ENCODE measurements at regions not wholly inside any gene's neighbourhood (a gene's known extent, or its start where the extent isn't known, plus 50 kb on each side); places are given as distances from the start of the nearest gene placed in this dataset.

DNA sequence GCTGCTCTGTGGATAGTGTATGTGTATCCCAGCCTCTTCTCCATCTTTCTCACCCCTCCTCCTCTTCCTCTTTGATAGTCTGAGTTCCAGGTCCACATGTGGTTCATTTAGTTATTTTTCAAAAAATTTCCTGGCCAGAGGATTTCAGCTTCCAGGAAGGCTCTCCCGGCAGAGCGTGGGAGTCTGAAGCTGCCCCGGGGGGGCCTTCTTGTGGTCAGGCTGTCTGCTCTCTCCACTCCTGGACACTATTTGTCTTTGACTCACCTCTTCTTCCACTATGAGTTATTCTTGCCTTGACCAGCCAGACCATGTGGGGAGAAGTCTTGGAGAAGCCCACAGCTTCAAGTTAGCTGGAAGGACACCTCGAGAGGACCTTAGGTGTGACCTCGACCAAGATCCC is 258.8 kb downstream of the CDC5L start:
- TF ChIP-seq, protein P1, sequence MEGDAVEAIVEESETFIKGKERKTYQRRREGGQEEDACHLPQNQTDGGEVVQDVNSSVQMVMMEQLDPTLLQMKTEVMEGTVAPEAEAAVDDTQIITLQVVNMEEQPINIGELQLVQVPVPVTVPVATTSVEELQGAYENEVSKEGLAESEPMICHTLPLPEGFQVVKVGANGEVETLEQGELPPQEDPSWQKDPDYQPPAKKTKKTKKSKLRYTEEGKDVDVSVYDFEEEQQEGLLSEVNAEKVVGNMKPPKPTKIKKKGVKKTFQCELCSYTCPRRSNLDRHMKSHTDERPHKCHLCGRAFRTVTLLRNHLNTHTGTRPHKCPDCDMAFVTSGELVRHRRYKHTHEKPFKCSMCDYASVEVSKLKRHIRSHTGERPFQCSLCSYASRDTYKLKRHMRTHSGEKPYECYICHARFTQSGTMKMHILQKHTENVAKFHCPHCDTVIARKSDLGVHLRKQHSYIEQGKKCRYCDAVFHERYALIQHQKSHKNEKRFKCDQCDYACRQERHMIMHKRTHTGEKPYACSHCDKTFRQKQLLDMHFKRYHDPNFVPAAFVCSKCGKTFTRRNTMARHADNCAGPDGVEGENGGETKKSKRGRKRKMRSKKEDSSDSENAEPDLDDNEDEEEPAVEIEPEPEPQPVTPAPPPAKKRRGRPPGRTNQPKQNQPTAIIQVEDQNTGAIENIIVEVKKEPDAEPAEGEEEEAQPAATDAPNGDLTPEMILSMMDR (IDR thresholded peaks at IDR 0.05; ENCODE audit: borderline replicate concordance, extremely low read depth, low read length, poor library complexity, severe bottlenecking), result no peak
- TF ChIP-seq EZH2 (IDR thresholded peaks at IDR 0.05; ENCODE audit: borderline replicate concordance, low read depth, low read length, severe bottlenecking), result no peak
